GM20000 (cell line): ENCODE measurements at regions not wholly inside any gene's neighbourhood (a gene's known extent, or its start where the extent isn't known, plus 50 kb on each side); places are given as distances from the start of the nearest gene placed in this dataset.

ENCODE experiments used
- DNase-seq: peaks from one replicate; pipeline ENCODE4 v3.0.0; 2012; ENCODE audit warnings: low spot score
- TF ChIP-seq, protein P1 (sequence below): IDR thresholded peaks from 2 replicates; pipeline ENCODE4 v1.5.1; 2012; ENCODE audit warnings: mild to moderate bottlenecking, control low read depth; ENCODE audit errors: extremely low read depth, missing control alignments

- DNase-seq = no peak
- TF ChIP-seq, protein P1, sequence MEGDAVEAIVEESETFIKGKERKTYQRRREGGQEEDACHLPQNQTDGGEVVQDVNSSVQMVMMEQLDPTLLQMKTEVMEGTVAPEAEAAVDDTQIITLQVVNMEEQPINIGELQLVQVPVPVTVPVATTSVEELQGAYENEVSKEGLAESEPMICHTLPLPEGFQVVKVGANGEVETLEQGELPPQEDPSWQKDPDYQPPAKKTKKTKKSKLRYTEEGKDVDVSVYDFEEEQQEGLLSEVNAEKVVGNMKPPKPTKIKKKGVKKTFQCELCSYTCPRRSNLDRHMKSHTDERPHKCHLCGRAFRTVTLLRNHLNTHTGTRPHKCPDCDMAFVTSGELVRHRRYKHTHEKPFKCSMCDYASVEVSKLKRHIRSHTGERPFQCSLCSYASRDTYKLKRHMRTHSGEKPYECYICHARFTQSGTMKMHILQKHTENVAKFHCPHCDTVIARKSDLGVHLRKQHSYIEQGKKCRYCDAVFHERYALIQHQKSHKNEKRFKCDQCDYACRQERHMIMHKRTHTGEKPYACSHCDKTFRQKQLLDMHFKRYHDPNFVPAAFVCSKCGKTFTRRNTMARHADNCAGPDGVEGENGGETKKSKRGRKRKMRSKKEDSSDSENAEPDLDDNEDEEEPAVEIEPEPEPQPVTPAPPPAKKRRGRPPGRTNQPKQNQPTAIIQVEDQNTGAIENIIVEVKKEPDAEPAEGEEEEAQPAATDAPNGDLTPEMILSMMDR = no peak
Observed at GRCh38 chr7:25906760-25907159, 245.2 kb upstream of the NFE2L3 start.

- TF ChIP-seq, protein P1 = no peak
Observed at GRCh38 chr7:25907214-25907613, 244.8 kb upstream of the NFE2L3 start.

GRCh38 chr7:25907731-25908130, 244.3 kb upstream of the NFE2L3 start:
- TF ChIP-seq, protein P1 = no peak
- no peak for DNase-seq

More at GRCh38 chr7:25907214-25907613, 244.8 kb upstream of the NFE2L3 start:
- DNase-seq = no peak

DNA sequence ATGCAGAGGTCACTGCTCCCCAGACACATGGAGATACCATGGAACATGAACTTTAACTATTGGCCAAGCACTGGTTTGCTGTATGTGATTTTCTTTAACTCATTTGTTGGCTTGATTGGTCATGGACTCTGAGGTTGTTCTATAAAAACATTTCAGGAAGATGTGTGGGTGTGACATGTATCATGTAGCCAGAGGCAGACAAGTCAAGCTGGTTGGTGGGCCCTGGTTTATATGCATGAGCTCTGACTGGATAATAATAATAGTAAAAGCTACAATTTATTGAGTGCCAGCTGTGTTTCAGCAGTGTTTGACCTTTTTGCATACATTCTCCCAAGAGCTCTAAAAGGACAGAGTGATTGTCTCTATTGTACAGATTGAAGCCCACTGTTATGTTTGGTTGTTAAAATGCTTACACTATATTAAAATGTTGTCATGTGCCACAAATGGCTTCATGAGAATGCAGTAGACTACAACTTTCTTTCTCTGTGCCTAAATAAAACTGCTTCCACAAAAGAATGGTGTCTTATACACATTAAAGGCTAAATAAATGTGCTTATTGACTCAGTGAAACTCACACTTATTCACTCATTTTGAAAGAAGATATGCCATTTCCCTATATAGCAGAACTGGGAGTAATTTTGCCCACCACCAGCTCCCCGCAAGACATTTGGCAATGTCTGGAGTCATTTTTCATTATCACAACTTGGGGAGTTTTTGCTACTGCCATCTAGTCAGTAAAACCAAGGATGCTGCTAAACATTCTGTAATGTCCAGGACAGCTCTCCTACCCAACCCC, 243.6 kb upstream of the NFE2L3 start:
- DNase-seq = no peak
- TF ChIP-seq, protein P1 = no peak

- no peak for DNase-seq
- TF ChIP-seq, protein P1 = no peak
Observed at GRCh38 chr7:25911738-25912607, 240.0 kb upstream of the NFE2L3 start.

GRCh38 chr7:25913598-25914224, 238.3 kb upstream of the NFE2L3 start:
- DNase-seq = no peak
- TF ChIP-seq, protein P1 = no peak
